Adrenal gland (tissue), 5 donors: ENCODE measurements at regions not wholly inside any gene's neighbourhood (a gene's known extent, or its start where the extent isn't known, plus 50 kb on each side); places are given as distances from the start of the nearest gene placed in this dataset.

Source experiments
- CTCF ChIP-seq, 6 experiments: fragments of 450-650 bp in 4 of 6; fragments of 200-600 bp in 2 of 6; sonication (generic) in 1 of 6; IDR thresholded peaks; 1 replicate in 5 of 6; 2 replicates in 1 of 6; pipeline versions ENCODE4 v1.5.1 to v1.8.0; 2016 to 2021; ENCODE audit warnings: antibody characterized with exemption in 6 of 6, mild to moderate bottlenecking in 2 of 6, moderate library complexity in 1 of 6
- POLR2A ChIP-seq, 2 donors: fragments of 450-650 bp; IDR thresholded peaks; one replicate each; pipeline ENCODE4 v1.6.1; 2017; ENCODE audit warnings: antibody characterized with exemption in 2 of 2, mild to moderate bottlenecking in 2 of 2, moderate library complexity in 1 of 2
- donor health status: DM: no; HTN: no; CAD: no.

GRCh38 chr10:128386231-128386630 lies 260.0 kb upstream of the MKI67 start:
- TF ChIP-seq CTCF (IDR thresholded peaks at IDR 0.05) (no peak), POLR2A (IDR thresholded peaks at IDR 0.05) (no peak)
